MM.1S (cell line): ENCODE measurements at regions not wholly inside any gene's neighbourhood (a gene's known extent, or its start where the extent isn't known, plus 50 kb on each side); places are given as distances from the start of the nearest gene placed in this dataset.

Source experiments
- DNase-seq: peaks from one replicate; pipeline ENCODE4 v3.0.0-alpha.2; 2015
- H2AFZ ChIP-seq: fragments of 300-600 bp; sonication (generic); 2 replicates; pipeline ENCODE4 v1.6.0; 2016; ENCODE audit warnings: antibody characterized with exemption, low read length
- H3F3A ChIP-seq: fragments of 300-600 bp; sonication (generic); 2 replicates; pipeline ENCODE4 v1.6.1; 2016; ENCODE audit warnings: mild to moderate bottlenecking, antibody characterized with exemption, low read length, moderate library complexity, mixed read lengths; ENCODE audit not compliant: insufficient read depth
- H3K27ac ChIP-seq: fragments of 300-600 bp; sonication (generic); 2 replicates; pipeline ENCODE4 v1.5.1; 2016; ENCODE audit warnings: mild to moderate bottlenecking, low read length
- H3K27me3 ChIP-seq: fragments of 300-600 bp; sonication (generic); replicated peaks from 2 replicates; pipeline ENCODE4 v1.6.0; 2016; ENCODE audit warnings: low read length; ENCODE audit not compliant: insufficient read depth
- H3K36me3 ChIP-seq: fragments of 300-600 bp; sonication (generic); replicated peaks from 2 replicates; pipeline ENCODE4 v1.6.1; 2016; ENCODE audit warnings: mild to moderate bottlenecking, low read length, mixed read lengths; ENCODE audit not compliant: insufficient read depth
- H3K4me1 ChIP-seq: fragments of 300-600 bp; sonication (generic); 2 replicates; pipeline ENCODE4 v1.6.1; 2016; ENCODE audit warnings: low read length, mixed read lengths
- H3K4me2 ChIP-seq: fragments of 300-600 bp; sonication (generic); 2 replicates; pipeline ENCODE4 v1.6.0; 2016; ENCODE audit warnings: low read depth, low read length
- H3K4me3 ChIP-seq: fragments of 300-600 bp; sonication (generic); 2 replicates; pipeline ENCODE4 v1.5.1; 2016; ENCODE audit warnings: low read length, mixed read lengths
- H3K79me2 ChIP-seq: fragments of 300-600 bp; sonication (generic); 2 replicates; pipeline ENCODE4 v1.6.1; 2016; ENCODE audit warnings: mixed run types, low read length, mixed read lengths
- H3K9ac ChIP-seq: fragments of 300-600 bp; sonication (generic); 2 replicates; pipeline ENCODE4 v1.6.1; 2016; ENCODE audit warnings: low read length, mixed read lengths
- H3K9me2 ChIP-seq: fragments of 300-600 bp; sonication (generic); replicated peaks from 2 replicates; pipeline ENCODE4 v1.6.1; 2016; ENCODE audit warnings: mild to moderate bottlenecking, low read length, mixed read lengths; ENCODE audit not compliant: insufficient read depth
- H3K9me3 ChIP-seq: fragments of 300-600 bp; sonication (generic); replicated peaks from 2 replicates; pipeline ENCODE4 v1.6.1; 2016; ENCODE audit warnings: mild to moderate bottlenecking, low read length, mixed read lengths; ENCODE audit not compliant: insufficient read depth
- H4K20me1 ChIP-seq: fragments of 300-600 bp; sonication (generic); 2 replicates; pipeline ENCODE4 v1.6.1; 2016; ENCODE audit warnings: mild to moderate bottlenecking, low read length, moderate library complexity, mixed read lengths; ENCODE audit not compliant: insufficient read depth
- EZH2 ChIP-seq: fragments of 300-600 bp; sonication (generic); optimal IDR thresholded peaks from 2 replicates; pipeline ENCODE3; 2017; ENCODE audit warnings: low read depth, mild to moderate bottlenecking, antibody characterized with exemption, low read length, mixed read lengths
- EZH2phosphoT487 ChIP-seq: fragments of 300-600 bp; sonication (generic); IDR thresholded peaks from 2 replicates; pipeline ENCODE4 v1.6.1; 2018; ENCODE audit warnings: antibody characterized with exemption, low read length
- TF ChIP-seq, protein P1 (sequence below): fragments of 300-600 bp; sonication (generic); IDR thresholded peaks from 2 replicates; pipeline ENCODE4 v1.5.1; 2016; ENCODE audit warnings: antibody characterized with exemption, low read length, mixed read lengths

DNA sequence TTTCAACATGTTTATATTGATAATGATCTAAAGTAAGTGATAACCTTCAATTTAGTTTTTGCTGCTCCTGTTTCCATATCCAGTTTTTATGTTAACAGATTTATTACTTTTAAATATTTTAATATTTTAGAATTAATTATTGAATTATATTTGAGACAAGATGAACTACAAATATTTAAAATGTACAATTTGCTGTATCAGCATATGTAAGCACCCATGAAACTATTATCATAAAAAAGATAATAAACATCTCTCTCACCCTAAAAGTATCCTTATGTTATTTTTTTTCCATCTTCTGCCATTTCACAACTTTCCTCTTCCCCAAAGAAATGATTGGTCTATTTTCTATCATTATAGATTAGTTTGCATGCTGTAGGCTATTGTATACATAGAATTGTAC is 1426.6 kb upstream of the PRR20A start:
- no peaks in the 10 kb centered on the region for H3K9me3 ChIP-seq
- no peak for TF ChIP-seq EZH2
- no peak for TF ChIP-seq EZH2phosphoT487
- TF ChIP-seq, protein P1, sequence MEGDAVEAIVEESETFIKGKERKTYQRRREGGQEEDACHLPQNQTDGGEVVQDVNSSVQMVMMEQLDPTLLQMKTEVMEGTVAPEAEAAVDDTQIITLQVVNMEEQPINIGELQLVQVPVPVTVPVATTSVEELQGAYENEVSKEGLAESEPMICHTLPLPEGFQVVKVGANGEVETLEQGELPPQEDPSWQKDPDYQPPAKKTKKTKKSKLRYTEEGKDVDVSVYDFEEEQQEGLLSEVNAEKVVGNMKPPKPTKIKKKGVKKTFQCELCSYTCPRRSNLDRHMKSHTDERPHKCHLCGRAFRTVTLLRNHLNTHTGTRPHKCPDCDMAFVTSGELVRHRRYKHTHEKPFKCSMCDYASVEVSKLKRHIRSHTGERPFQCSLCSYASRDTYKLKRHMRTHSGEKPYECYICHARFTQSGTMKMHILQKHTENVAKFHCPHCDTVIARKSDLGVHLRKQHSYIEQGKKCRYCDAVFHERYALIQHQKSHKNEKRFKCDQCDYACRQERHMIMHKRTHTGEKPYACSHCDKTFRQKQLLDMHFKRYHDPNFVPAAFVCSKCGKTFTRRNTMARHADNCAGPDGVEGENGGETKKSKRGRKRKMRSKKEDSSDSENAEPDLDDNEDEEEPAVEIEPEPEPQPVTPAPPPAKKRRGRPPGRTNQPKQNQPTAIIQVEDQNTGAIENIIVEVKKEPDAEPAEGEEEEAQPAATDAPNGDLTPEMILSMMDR, result no peak
- H3K4me1 ChIP-seq, result no peaks in the 10 kb centered on the region

DNA sequence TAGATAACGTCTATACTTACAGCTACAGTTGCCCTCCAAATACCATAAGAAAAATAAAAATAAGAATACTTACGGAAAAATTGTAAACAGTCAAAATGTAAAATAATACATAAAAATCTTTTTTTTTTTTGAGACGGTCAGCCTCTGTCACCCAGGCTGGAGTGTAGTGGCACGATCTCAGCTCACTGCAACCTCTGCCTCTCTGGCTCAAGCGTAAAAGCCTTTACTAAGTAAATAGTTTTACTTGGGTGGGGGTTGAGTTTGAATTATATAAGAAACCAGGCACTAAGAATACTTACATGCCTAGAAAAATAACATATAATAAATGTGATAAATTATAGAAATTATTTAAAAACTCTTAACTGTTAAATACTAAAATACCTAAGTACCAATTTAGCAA is 1413.0 kb upstream of the PRR20A start:
- no peaks in the 10 kb centered on the region for H3K79me2 ChIP-seq
- DNase-seq, result no peak
- TF ChIP-seq EZH2phosphoT487, result no peak
- TF ChIP-seq EZH2, result no peak
- TF ChIP-seq, protein P1, result no peak
- no peaks in the 10 kb centered on the region for H3K9me3 ChIP-seq
- H3K4me3 ChIP-seq, result no peak overlapping the region
- no peak overlapping the region for H3K27ac ChIP-seq
- H3K9me2 ChIP-seq, result no peaks in the 10 kb centered on the region
- no peaks in the 10 kb centered on the region for H3K36me3 ChIP-seq
- no peaks in the 10 kb centered on the region for H3K27me3 ChIP-seq
- no peak overlapping the region for H3K4me2 ChIP-seq
- no peak overlapping the region for H3K9ac ChIP-seq
- no peaks in the 10 kb centered on the region for H3F3A ChIP-seq
- no peaks in the 10 kb centered on the region for H4K20me1 ChIP-seq
- H3K4me1 ChIP-seq, result no peaks in the 10 kb centered on the region
- H2AFZ ChIP-seq, result no peak overlapping the region

More for the DNA sequence above, 1426.6 kb upstream of the PRR20A start:
- Histone ChIP-seq H4K20me1 (no peaks in the 10 kb centered on the region), H3K36me3 (no peaks in the 10 kb centered on the region), H3K79me2 (no peaks in the 10 kb centered on the region), H3K9ac (no peak overlapping the region), H3K4me2 (no peak overlapping the region), H3K27me3 (no peaks in the 10 kb centered on the region), H3F3A (no peaks in the 10 kb centered on the region), H3K27ac (no peak overlapping the region), H3K4me3 (no peak overlapping the region), H3K9me2 (no peaks in the 10 kb centered on the region), H2AFZ (no peak overlapping the region)
- DNase-seq, result no peak

DNA sequence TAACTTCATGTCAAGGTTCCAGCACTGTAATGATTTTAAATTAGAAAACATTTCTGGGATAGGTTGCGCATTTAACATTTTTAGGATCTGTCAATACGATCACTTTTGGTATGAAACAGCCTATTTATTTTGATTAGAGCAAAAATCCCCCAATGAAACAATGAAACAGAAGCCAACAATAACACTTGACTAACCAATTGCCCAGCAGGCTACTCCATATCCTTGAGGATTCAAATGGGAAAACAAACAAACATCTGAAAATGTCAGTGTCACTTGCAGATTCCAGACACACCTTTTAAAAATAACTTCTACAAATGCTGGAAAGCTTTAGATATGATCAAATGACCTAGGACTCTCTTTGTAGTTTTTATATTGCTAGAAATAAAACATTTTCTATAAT is 1412.5 kb upstream of the PRR20A start:
- no peaks in the 10 kb centered on the region for H4K20me1 ChIP-seq
- H3K9ac ChIP-seq, result no peak overlapping the region
- H3K27ac ChIP-seq, result no peak overlapping the region
- TF ChIP-seq, protein P1, result no peak
- TF ChIP-seq EZH2phosphoT487 (no peak), EZH2 (no peak)
- no peak overlapping the region for H3K4me2 ChIP-seq
- H3K36me3 ChIP-seq, result no peaks in the 10 kb centered on the region
- H3K27me3 ChIP-seq, result no peaks in the 10 kb centered on the region
- no peaks in the 10 kb centered on the region for H3F3A ChIP-seq
- no peaks in the 10 kb centered on the region for H3K79me2 ChIP-seq
- no peak for DNase-seq
- H3K4me1 ChIP-seq, result no peaks in the 10 kb centered on the region
- H3K9me2 ChIP-seq, result no peaks in the 10 kb centered on the region
- H3K4me3 ChIP-seq, result no peak overlapping the region
- no peak overlapping the region for H2AFZ ChIP-seq
- no peaks in the 10 kb centered on the region for H3K9me3 ChIP-seq
